M059J (cell line): ENCODE measurements at regions not wholly inside any gene's neighbourhood (a gene's known extent, or its start where the extent isn't known, plus 50 kb on each side); places are given as distances from the start of the nearest gene placed in this dataset.

Experiments
- DNase-seq: peaks from one replicate; pipeline ENCODE4 v3.0.0-alpha.2; 2012; ENCODE audit warnings: low read depth

GRCh38 chr3:31377045-31377642 is 155.6 kb upstream of the STT3B start:
- DNase-seq: peak; percentile 89

- DNase-seq: no peak
These were observed 154.5 kb upstream of the STT3B start for GRCh38 chr3:31378231-31378630.

GRCh38 chr3:31379598-31379997 is 153.1 kb upstream of the STT3B start:
- no peak for DNase-seq

GRCh38 chr3:31382856-31383255 is 149.9 kb upstream of the STT3B start:
- DNase-seq: no peak

DNA sequence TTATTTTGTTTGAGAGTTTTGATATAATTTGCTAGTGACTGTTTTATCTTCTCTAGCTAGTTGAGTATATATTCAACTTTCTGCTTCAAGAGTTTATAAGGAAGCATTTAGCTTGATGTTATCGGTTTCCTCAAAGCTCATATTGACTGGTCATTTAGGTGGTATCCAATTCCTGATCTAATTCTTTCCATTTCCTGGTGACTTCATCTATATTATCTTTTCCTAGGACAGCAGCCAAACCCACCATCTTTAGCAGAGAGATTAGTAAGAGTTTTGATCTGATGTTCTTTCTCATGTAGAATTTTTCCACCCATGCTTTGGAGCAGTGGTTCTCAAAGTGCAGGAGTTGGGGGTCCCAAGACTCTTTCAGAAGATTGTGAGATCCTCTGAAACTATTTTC is 148.6 kb upstream of the STT3B start:
- DNase-seq: no peak

DNA sequence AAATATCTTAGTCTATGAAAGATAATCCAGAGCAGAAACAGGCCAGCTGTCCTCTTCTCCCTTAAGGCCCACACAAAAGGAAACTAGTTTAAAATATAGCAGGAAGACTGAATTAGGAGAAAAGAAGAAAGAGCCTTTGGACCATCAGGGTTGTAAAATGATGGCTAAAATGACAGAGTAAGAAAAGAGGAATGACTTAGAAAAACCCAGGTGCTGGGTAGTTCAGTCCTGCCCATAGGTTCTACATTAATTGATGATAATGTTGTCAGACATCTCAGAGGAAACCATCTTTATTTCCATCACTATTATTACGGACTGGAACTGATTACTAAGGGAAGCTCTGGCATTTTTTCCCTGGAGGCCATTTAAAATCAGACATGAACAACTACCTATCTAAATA is 142.8 kb upstream of the STT3B start:
- no peak for DNase-seq

DNA sequence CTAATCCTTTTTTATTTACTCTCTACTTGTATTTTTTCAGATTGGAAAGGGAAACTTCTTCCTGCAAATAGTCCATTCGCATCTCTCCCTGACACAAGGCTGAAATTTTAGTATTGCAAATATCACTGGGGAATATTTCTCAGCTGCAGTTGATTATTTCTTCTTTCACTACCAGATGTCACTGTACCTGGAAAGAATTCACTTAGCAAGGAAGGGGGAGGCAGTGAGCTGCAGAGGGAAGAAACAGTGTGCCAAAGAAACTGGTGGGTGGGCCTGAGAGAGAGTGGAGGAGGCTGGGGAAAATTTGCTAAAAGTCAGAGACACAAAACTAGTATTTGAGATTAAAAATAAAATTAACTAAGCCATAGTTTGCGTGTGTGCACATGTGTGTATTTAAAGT is 142.3 kb upstream of the STT3B start:
- no peak for DNase-seq

DNA sequence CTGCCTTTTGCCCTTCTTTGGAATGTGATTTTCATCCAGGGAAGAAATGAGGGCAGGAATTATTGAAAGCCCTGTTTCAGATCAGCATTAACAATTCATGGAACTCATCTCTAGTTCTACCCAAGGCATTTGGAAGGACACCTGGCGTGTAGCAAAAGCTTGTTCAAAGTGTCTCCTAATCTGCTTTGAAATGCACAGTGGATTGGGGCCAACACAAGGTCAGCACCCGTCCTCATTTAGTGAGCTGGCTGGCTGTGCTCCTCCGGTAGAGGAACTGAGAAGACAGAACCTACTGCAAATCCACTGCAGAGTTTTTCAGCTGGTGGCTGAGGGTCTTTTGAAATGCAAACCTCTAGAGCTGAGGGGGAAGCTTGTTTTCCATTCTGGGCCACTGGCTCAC is 141.6 kb upstream of the STT3B start:
- DNase-seq: no peak

DNA sequence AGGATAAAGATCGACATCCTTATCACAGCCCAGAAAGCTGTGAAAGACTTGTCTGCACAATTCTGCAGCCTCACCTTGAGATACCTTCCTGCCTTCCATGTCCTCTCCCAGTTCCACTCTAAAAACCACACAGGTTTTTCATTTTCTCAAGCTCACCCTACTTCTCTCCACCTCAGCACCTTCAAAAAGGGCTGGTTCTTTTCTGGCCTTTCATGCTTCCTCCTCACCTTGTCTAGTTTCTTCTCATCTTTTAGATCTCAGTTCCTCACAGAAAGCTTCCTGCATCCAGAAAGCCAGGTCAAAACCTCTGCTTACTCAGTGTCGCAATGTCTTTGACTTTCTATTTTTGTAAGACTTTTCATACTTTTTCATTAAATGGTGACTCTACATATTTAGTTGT is 140.2 kb upstream of the STT3B start:
- DNase-seq: no peak

DNA sequence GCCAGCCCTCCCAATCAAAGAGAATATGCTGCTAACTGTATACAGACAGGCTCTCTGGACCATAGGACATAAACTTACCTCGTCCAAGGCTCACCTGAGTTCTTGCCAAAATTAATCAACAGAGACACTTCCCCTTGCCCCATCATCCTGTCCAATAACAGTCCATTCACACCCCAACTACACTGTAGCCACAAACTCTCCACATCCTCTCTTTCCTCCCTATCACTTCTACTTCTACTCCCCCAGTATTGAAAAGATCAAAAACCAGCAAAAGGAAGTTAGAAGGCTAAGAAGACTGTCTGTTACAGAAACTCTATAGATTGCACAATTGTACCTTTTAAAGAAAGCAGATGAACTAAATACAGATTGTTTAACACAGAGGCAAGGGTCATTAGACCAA is 133.5 kb upstream of the STT3B start:
- no peak for DNase-seq

DNA sequence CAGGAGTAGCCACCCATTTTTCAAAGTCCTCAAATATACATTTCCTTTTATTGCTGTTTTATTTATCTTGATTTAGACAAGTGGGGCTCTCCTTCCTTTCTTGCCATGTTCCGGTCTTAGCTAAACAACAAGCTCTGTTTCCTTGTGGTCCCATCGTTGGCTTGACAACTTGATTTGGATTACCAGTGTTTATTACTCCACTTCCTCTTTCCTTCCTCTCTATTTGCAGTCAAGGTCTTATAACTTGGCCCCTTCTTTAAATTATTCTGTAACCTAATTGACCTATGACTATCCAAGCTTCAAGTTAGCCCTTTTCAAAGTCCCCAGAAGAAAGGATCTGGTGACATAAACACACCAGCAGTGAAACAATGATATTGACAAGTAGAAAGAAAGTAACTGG is 130.6 kb upstream of the STT3B start:
- no peak for DNase-seq

GRCh38 chr3:31403197-31403596 is 129.5 kb upstream of the STT3B start:
- no peak for DNase-seq

DNA sequence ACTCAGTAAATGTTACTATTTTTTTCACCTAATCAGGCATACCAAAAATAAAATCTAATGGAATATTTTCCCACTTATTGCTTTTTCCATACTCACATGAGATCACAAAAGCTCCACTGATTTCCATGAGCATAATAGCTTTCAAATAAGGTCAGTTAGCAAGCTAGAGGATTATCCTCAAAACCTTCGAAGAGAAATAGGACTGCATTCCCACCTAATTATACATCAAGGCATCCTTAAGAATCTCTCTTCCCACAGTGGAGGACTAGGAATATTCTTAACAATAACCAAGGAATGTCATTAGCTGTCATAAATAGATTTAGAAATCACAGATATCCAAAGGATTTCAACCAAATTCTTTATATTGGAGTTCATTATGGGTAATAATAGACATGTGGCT is 127.9 kb upstream of the STT3B start:
- no peak for DNase-seq

DNA sequence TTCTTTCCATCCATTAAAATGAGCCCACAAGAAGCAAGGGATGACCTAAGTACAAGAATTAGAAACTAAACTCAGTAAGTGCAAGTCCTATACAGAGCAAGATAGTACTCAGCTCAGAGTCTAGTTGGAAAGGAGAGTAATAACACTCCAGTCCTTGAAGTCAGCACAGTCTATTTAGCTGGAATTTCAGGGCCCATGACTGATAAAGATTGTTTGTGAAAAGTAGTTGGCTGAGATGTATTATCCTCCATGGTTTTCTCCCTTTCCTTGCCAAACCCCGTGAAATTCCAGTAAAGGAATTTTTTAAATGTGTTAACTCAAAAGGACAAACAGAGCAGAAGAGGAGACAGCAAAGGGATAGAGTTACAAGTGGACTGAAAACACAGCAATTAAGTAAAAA is 127.2 kb upstream of the STT3B start:
- DNase-seq: no peak

DNA sequence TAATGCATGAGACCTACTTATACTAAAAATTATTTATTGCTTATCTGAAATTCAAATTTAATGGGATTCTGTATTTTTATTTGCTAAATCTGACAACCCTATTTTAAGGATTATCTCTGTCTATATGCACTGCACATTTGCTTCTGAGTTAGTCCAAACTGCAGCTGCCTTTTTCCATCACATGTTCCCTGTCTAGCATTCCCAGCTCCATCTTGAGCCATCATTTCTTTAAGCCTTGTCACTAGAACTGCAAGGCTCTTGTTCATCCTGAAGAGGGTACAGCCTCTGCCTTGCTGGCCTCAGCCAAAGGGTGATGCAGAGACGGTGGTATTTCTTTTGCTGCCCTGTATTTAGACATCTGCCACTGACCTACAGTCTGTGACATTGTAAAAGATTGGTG is 125.8 kb upstream of the STT3B start:
- DNase-seq: no peak

GRCh38 chr3:31407665-31408064 is 125.1 kb upstream of the STT3B start:
- peak; percentile 43 for DNase-seq

- DNase-seq: peak; percentile 51
These were observed 124.0 kb upstream of the STT3B start for GRCh38 chr3:31408720-31409119.

DNA sequence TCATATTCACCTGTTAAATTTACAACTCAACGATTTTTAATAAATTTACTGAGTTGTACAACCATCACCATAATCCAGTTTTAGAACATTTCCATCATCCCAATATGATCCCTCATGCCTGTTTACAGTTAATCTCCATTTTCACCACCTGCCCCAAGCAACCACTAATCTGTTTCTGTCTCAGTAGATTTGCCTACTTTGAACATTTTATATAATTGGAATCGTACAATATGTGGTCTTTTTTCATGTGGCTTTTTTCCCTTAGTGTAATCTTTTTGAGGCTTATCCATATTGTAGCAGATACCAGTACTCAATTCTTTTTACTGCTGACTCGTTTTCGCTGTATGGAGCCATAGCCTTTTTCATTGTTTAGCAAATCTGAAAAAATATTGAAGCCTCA is 123.3 kb upstream of the STT3B start:
- no peak for DNase-seq

- no peak for DNase-seq
These were observed 122.9 kb upstream of the STT3B start for GRCh38 chr3:31409866-31410265.

GRCh38 chr3:31410411-31410810 is 122.3 kb upstream of the STT3B start:
- no peak for DNase-seq

DNA sequence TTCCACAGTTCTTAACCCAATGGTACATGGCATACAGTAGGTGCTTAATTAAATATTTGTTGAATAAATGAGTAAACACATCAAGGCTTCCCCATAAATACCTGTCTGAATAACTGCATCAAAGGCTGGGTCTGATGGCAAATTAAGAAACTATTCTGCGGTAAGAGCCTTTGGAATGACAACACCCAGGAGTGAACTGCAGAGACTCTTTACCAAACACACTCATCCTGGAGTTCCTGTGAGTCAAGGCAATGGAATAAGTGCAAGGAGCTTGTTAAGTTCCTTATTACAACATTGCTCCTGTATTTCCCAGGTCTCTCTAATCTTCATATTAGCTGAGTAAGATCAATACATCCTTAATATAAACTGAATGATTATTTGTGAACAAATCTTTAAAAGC is 119.9 kb upstream of the STT3B start:
- DNase-seq: peak; percentile 74

DNA sequence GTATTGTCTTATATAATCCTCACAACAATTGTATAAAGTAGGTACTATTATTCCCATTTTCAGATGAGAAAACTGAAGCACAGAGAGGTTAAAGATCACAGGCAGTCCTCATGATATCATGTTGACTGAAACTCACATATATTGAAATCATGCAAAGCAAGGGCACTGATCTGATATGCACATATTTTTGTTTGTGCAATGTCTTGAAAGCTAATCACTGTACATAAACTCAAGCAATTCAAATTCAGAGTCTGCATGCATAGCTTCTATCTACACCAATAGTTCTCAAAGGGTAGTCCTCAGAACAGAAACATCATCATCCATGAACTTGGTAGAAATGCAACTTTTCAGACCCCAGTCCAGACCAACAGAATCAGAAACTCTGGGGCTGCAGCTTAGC is 119.2 kb upstream of the STT3B start:
- no peak for DNase-seq

DNA sequence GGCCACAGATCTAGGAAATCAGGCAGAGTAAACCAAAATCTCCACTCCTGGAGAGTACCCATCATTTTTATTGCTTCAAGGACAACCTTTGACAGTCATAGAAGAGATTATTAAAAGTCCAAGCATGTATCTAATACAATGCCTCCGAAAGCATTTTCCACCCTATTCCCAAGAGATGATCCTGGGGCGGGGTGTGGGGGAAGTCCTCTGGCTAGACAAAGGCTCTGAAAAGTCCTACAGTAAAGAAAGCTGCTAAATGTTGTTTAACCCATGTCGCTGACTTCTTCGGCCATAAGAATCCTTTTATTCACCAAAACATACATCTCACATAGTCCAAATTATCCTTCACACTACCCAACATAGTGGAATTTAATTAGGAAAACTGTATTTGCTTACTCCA is 115.7 kb upstream of the STT3B start:
- DNase-seq: no peak

DNA sequence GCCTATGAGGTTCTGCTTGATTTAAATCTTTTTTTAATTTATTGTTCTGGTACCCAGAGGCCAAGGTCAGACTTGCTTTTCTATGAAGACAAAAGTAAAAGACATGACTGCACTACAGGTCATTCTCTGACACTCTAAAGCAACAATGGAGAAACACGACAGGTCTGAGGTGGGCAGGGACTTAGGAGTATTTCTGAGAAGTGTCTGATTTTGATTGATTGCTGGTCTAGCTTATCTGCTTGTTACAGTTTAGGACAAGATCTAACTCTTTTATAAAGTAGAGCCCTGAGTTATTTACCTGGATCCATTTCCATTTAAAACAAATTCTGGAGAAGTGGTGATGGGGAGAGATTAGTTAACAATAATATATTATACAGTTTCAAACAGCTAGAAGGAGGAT is 115.2 kb upstream of the STT3B start:
- DNase-seq: no peak

DNA sequence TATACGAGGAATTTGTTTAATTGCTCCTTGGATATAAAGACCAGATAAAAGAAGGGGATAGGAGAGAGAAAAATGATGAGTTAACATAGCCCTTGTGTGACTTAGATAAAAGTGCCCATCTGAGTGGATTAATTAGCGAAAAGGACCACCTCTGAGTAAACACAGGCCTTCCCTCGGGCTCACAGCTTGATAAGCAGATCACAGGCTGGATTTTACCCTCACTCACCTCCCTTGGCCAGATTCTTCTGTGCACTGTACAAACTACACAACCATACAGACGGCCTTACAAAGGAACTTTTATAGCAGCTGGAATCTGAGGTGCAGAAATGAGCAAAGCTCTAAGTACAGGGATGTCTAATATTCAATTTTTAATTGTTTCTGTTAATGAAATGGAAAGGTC is 112.4 kb upstream of the STT3B start:
- no peak for DNase-seq
